Stimulated activated CD8-positive, alpha-beta memory T cell treated with anti-CD3 and anti-CD28 coated beads, Interleukin-4, amount 100 ng/mL, for 48 hours (primary cell): ENCODE measurements at regions not wholly inside any gene's neighbourhood (a gene's known extent, or its start where the extent isn't known, plus 50 kb on each side); places are given as distances from the start of the nearest gene placed in this dataset.
"Not testable (repeated sequence)": the region's sequence is repeated elsewhere in the genome, so short reads cannot be mapped to it uniquely, and the experiment has no call there.

Experiments
- DNase-seq: peaks from one replicate; pipeline ENCODE4 v3.0.0-alpha.2; 2020

- not testable (repeated sequence) for DNase-seq
These were observed 63.9 kb downstream of the RWDD3 start for GRCh38 chr1:95297906-95298305.

DNA sequence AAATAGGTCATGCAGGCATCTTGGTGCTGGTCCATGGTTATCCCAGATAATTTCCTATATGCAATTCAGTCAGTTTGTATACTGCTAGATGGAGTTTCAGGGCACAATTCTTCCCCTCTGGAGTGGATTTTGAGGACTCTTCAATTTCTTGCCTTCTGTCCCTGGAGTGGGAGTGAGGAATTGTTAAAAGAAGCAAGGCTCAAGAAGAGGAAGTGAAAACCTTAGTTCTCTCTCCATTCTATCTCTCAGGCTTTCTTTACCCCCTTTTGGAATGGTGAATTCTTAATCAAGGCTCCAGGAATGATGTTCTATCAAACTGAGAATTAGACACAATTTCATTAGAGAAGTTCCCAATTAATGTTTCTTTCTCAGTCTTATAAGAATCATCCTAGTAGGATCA, 67.1 kb downstream of the RWDD3 start:
- DNase-seq, result no peak

GRCh38 chr1:95301614-95302013, 67.6 kb downstream of the RWDD3 start:
- DNase-seq, result no peak

GRCh38 chr1:95304803-95305202, 70.8 kb downstream of the RWDD3 start:
- DNase-seq, result no peak

DNA sequence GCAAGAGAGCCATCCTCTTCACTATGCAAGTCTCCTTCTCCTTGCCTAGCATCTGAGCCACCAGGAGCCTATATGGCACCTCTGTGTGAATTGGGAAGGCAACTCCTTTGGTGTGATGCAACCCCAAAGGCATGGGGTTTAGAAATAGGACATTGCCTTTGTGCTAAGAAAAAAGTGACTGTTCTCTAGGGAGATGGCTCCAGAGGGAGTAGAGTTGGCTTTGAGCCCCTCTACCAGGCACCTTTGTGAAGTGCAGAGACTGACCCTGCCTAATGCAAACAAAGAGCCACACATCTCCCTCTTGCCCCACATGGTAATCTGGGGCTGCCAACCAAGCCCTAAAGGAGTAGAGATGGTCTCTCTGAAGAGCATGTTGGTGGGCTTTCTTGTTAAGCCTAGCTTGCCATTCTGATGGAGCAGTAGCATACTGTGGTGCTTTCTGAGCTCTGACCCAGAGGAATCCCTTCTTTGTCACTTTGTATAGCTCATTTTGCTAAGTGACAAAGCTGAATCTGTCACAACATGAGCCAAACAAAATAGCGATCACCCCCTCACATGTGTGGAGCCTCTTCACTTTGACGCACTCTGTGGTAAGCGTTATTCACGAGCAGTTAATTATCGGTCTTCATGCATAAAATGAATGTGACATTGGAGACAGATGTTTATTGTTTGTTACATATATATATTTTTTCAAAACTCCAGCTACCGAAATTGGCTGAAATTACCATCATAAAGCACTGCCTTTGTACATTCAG, 74.4 kb downstream of the RWDD3 start:
- no peak for DNase-seq

DNA sequence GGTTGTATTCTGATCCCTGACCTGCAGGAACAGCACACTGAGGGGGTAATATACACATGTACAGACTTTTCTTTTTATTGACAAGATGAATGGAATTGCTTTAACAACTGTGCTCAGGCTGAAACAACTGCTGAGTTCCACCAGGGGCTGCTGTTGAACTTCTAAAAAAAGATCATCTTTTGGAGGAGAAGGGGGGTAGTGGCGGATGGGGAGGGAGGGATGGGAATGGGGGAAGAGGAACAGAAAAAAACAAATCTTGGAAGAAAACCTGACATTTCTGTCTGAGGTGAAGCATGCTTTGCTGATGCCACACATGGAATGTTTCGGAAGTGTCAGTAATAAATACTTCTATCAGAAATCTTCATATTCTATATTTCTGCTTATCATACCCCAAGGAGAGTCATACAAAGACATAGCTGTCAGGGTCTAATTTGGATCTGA, 75.0 kb downstream of the RWDD3 start:
- no peak for DNase-seq

- DNase-seq, result no peak
These were observed 77.0 kb downstream of the RWDD3 start for GRCh38 chr1:95311014-95311413.

- no peak for DNase-seq
These were observed 77.8 kb downstream of the RWDD3 start for GRCh38 chr1:95311762-95312161.

DNA sequence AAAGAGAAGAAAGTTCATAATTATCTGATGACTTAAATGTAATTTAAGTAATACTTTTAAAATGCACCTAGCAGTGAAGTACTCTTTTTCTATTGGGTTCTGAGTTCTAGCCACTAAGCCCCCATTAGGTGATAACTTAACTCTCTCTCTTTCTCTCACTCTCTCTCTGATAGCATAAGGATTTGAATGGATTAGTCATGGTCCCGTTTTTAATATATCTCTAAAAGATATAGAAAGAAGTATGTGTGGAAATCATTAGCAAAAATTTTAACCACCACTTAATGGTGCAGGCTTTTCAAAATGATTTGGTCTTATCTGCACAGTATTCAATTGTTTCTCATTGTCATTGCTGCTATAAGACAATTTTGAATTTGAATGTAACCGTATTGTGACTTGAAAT, 78.2 kb downstream of the RWDD3 start:
- no peak for DNase-seq

- DNase-seq, result no peak
These were observed 79.5 kb downstream of the RWDD3 start for GRCh38 chr1:95313527-95313926.

GRCh38 chr1:95321531-95321930, 87.5 kb downstream of the RWDD3 start:
- DNase-seq, result no peak

DNA sequence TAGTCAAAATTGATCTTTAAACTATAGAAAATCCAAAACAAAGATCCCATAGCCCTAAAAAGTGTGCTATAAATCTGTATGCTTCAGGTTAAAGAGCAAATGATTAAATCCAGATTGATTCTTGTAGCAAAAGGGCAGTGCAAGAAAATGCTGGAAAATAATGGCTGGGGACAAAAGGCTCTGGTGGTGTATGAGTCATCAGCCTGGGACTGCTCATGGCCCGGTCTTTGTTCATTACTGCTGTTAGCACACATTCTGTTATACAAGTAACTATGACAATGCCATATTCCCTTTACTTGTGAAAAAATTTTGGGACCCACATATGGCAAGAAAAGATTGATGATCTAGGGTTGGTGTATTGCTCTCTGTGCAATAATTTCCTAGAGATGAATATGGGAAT, 89.1 kb downstream of the RWDD3 start:
- DNase-seq, result no peak

DNA sequence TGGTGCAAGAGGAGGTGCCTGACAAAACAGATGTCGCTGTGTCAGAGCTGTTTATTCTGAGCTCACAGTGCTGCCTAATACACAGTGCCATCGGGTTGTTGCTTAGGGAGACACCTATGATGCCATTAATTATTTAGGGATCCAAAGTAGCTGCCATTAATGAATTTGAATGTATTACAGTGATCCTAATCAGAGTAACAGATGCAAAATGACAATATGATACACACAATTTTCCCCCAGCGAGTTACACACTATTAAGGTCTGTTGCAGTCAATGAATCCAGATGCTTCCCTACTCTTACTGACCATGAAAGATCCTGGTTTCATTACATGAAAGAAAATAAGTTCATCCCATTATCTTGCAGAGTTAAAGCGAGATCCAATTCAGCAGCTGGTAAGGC, 91.3 kb downstream of the RWDD3 start:
- DNase-seq, result no peak

GRCh38 chr1:95326023-95326422, 92.0 kb downstream of the RWDD3 start:
- DNase-seq, result no peak

- DNase-seq, result no peak
These were observed 98.7 kb downstream of the RWDD3 start for GRCh38 chr1:95332754-95333153.

- no peak for DNase-seq
These were observed 105.4 kb downstream of the RWDD3 start for GRCh38 chr1:95339377-95339776.

DNA sequence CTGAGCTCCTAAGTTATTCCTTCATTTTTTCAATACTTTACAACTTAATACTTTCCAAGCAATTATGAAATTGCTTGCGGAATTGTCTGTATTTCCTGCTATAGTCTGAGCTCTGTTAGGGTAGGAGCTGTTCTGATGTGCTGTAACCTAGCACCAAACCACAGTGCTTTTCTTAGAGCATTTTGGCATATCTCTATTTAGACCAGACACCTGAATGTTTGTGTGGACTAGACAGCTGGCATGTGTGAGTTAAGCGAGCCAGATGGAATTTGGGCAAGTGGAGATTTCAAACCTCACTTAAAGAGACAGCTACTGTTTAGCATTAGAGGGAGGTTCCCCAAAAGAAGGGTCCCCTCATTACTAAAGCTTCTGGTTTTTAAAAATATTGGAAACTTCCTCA, 106.1 kb downstream of the RWDD3 start:
- no peak for DNase-seq

- DNase-seq, result no peak
These were observed 118.8 kb downstream of the RWDD3 start for GRCh38 chr1:95352767-95353166.

- no peak for DNase-seq
These were observed 119.2 kb downstream of the RWDD3 start for GRCh38 chr1:95353194-95353593.

GRCh38 chr1:95364546-95364945, 130.5 kb downstream of the RWDD3 start:
- DNase-seq, result no peak

GRCh38 chr1:95366498-95366897, 132.5 kb downstream of the RWDD3 start:
- DNase-seq, result no peak

- DNase-seq, result no peak
These were observed 134.2 kb downstream of the RWDD3 start for GRCh38 chr1:95368178-95368577.

DNA sequence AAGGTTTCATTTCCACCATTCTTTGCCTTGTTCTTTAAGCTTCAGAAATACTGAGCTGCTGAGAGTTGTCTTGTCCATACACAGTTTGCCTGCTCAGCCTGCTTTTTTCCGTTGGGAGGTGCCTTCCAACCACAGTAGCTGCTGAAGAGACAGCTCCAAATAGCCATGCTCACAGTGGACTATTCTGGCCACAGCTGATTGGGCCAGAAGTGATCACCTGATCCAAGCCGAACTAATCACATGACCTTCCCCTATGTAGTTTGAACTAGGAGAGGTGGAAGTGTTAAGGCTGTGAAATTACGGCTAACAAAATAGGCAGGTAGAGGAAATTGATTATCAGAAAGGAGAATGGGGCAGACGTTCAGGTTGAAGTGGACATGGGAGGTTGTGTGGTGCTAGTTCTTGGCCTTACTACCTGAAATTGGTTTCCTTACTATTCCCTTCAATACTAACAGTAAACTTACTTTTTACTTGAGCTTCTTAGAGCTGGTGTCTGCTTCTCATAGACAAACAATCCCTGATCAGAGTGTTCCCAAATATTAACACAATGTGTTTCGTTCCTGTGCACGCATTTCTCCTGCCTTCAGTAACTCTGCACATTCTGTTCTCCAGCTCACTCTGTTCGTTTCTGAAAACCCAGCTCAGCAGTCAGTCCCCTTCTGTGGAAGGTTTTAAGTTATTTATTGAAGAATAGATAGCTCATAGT, 136.1 kb downstream of the RWDD3 start:
- no peak for DNase-seq

GRCh38 chr1:95370691-95371562, 136.9 kb downstream of the RWDD3 start:
- no peak for DNase-seq
